SU-DHL-6 (cell line): ENCODE measurements at regions not wholly inside any gene's neighbourhood (a gene's known extent, or its start where the extent isn't known, plus 50 kb on each side); places are given as distances from the start of the nearest gene placed in this dataset.

Source experiments
- CTCF ChIP-seq: fragments of 200-600 bp; sonication (generic); IDR thresholded peaks from one replicate; pipeline ENCODE4 v1.5.1; 2017; ENCODE audit warnings: antibody characterized with exemption, mild to moderate bottlenecking, low read length, moderate library complexity; ENCODE audit not compliant: insufficient read depth, poor library complexity, severe bottlenecking
- EZH2phosphoT487 ChIP-seq: fragments of 200-600 bp; sonication (generic), shearing (Covaris generic); conservative IDR thresholded peaks from 2 replicates; pipeline ENCODE4 v1.6.1; 2018; ENCODE audit warnings: mild to moderate bottlenecking, antibody characterized with exemption, low read length, moderate library complexity, mixed read lengths

GRCh38 chr14:49438256-49438770 lies 147.9 kb downstream of the RPS29 start:
- no peak for TF ChIP-seq CTCF
- TF ChIP-seq EZH2phosphoT487 = no peak
